H1 (cell line): ENCODE measurements at regions not wholly inside any gene's neighbourhood (a gene's known extent, or its start where the extent isn't known, plus 50 kb on each side); places are given as distances from the start of the nearest gene placed in this dataset.

Experiments
- CTCF ChIA-PET: fragments of 300-600 bp; sonication (Branson Sonifier 250); formaldehyde crosslinking; loops from one replicate; lab custom pipeline; 2021; ENCODE audit not compliant: partially characterized antibody; lab: Charles Lee
- POLR2A ChIA-PET: fragments of 300-600 bp; sonication (Branson Sonifier 250); formaldehyde crosslinking; loops from one replicate; lab custom pipeline; 2021; ENCODE audit warnings: inconsistent platforms; ENCODE audit not compliant: partially characterized antibody; lab: Charles Lee
- DNase-seq, 2 experiments: peaks; one replicate each; pipeline versions ENCODE4 v3.0.0 to v3.0.0-alpha.2; 2010 to 2022; ENCODE audit warnings: low spot score in 2 of 2, low read depth in 1 of 2, mixed read lengths in 1 of 2
- FAIRE-seq: peaks from 2 replicates; lab custom pipeline; 2011; peaks lifted over from hg19 to GRCh38; lab: Jason Lieb, UNC
- H2AFZ ChIP-seq: 2 replicates; pipeline ENCODE4 v1.8.1; 2012; ENCODE audit warnings: low read length, inconsistent platforms
- H2AK5ac ChIP-seq: 2 replicates; pipeline ENCODE4 v1.6.1; 2013; ENCODE audit warnings: low read depth, low read length
- H2BK120ac ChIP-seq: replicated peaks from 2 replicates; pipeline ENCODE3; 2013; ENCODE audit warnings: low read depth, low read length, inconsistent platforms
- H2BK12ac ChIP-seq: 2 replicates; pipeline ENCODE4 v1.6.1; 2013; ENCODE audit warnings: low read depth, low read length
- H2BK15ac ChIP-seq: 2 replicates; pipeline ENCODE4 v1.6.1; 2013; ENCODE audit warnings: low read length
- H2BK20ac ChIP-seq: 2 replicates; pipeline ENCODE4 v1.6.1; 2013; ENCODE audit warnings: low read length
- H2BK5ac ChIP-seq: 2 replicates; pipeline ENCODE4 v1.6.1; 2013; ENCODE audit warnings: low read depth, low read length
- H3K14ac ChIP-seq: 2 replicates; pipeline ENCODE4 v1.6.1; 2013; ENCODE audit warnings: inconsistent platforms; ENCODE audit not compliant: insufficient read length
- H3K18ac ChIP-seq: 2 replicates; pipeline ENCODE4 v1.6.1; 2013; ENCODE audit warnings: low read length; ENCODE audit errors: extremely low read depth
- H3K23ac ChIP-seq: 2 replicates; pipeline ENCODE4 v1.6.1; 2013; ENCODE audit warnings: inconsistent platforms; ENCODE audit not compliant: insufficient read length
- H3K23me2 ChIP-seq: 2 replicates; pipeline ENCODE4 v1.6.1; 2013; ENCODE audit warnings: low read depth, low read length
- H3K27ac ChIP-seq: 2 replicates; pipeline ENCODE4 v1.6.1; 2011; ENCODE audit warnings: low read depth, low read length, inconsistent platforms
- H3K27me3 ChIP-seq, 4 experiments: replicated peaks in 1 of 4; 1 replicate in 1 of 4; 2 replicates in 3 of 4; pipeline versions ENCODE4 v1.6.1 to v1.8.1; 2011 to 2013; ENCODE audit warnings: low read length in 3 of 4, mild to moderate bottlenecking in 3 of 4, inconsistent platforms in 2 of 4, mixed read lengths in 2 of 4, moderate library complexity in 1 of 4; ENCODE audit not compliant: control insufficient read depth in 3 of 4, insufficient read depth in 3 of 4; ENCODE audit errors: extremely low read depth in 1 of 4
- H3K36me3 ChIP-seq, 4 experiments: 2 replicates each; pipeline versions ENCODE4 v1.6.1 to v1.8.1; 2011 to 2013; ENCODE audit warnings: mild to moderate bottlenecking in 4 of 4, low read length in 3 of 4, moderate library complexity in 2 of 4, control low read depth in 1 of 4, inconsistent platforms in 1 of 4; ENCODE audit not compliant: insufficient read depth in 4 of 4, control insufficient read depth in 2 of 4
- H3K4ac ChIP-seq: replicated peaks from 2 replicates; pipeline ENCODE3; 2013; ENCODE audit warnings: low read length, low read depth, mixed read lengths, inconsistent platforms; ENCODE audit not compliant: insufficient read length
- H3K4me1 ChIP-seq, 4 experiments: replicated peaks in 1 of 4; 1 replicate in 1 of 4; 2 replicates in 3 of 4; pipeline versions ENCODE4 v1.6.1 to v1.8.1; 2011 to 2013; ENCODE audit warnings: low read length in 3 of 4, inconsistent platforms in 2 of 4, mixed read lengths in 1 of 4; ENCODE audit not compliant: insufficient read depth in 4 of 4, control insufficient read depth in 3 of 4
- H3K4me2 ChIP-seq, 2 experiments: 2 replicates each; pipeline versions ENCODE4 v1.6.1 to v1.8.1; 2011 to 2013; ENCODE audit warnings: low read depth in 2 of 2, low read length in 2 of 2, control low read depth in 1 of 2, inconsistent platforms in 1 of 2, mild to moderate bottlenecking in 1 of 2; ENCODE audit not compliant: insufficient read depth in 1 of 2
- H3K4me3 ChIP-seq, 4 experiments: fragments of 200-600, 300-600 bp in 1 of 4; sonication (generic), shearing (Covaris generic), sonication (Bioruptor Twin) in 1 of 4; 2 replicates each; pipeline versions ENCODE4 v1.5.1 to v1.8.1; 2011 to 2016; ENCODE audit warnings: low read length in 4 of 4, low read depth in 3 of 4, control low read depth in 2 of 4, inconsistent platforms in 2 of 4, mild to moderate bottlenecking in 2 of 4, mixed read lengths in 1 of 4, moderate library complexity in 1 of 4; ENCODE audit not compliant: insufficient read depth in 2 of 4; ENCODE audit errors: extremely low read depth in 1 of 4
- H3K56ac ChIP-seq: replicated peaks from 2 replicates; pipeline ENCODE3; 2013; ENCODE audit warnings: low read depth, mild to moderate bottlenecking, mixed read lengths, low read length, inconsistent platforms; ENCODE audit not compliant: insufficient read length
- H3K79me1 ChIP-seq: 2 replicates; pipeline ENCODE4 v1.6.1; 2013; ENCODE audit warnings: low read depth, low read length, control low read depth
- H3K79me2 ChIP-seq, 2 experiments: 2 replicates each; pipeline versions ENCODE4 v1.6.1 to v1.8.1; 2012 to 2013; ENCODE audit warnings: low read length in 2 of 2, mild to moderate bottlenecking in 2 of 2, inconsistent platforms in 1 of 2; ENCODE audit not compliant: insufficient read depth in 2 of 2, control insufficient read depth in 1 of 2
- H3K9ac ChIP-seq, 4 experiments: replicated peaks in 1 of 4; 1 replicate in 1 of 4; 2 replicates in 3 of 4; pipeline versions ENCODE4 v1.6.1 to v1.8.1; 2011 to 2013; ENCODE audit warnings: low read depth in 3 of 4, low read length in 3 of 4, control low read depth in 2 of 4, mild to moderate bottlenecking in 2 of 4, moderate library complexity in 2 of 4, inconsistent platforms in 1 of 4; ENCODE audit errors: extremely low read depth in 1 of 4
- H3K9me3 ChIP-seq, 2 experiments: 2 replicates each; pipeline versions ENCODE4 v1.6.1 to v1.8.1; 2012 to 2013; ENCODE audit warnings: mild to moderate bottlenecking in 2 of 2, moderate library complexity in 2 of 2, control low read depth in 1 of 2, inconsistent platforms in 1 of 2, low read depth in 1 of 2, low read length in 1 of 2, mixed read lengths in 1 of 2; ENCODE audit not compliant: insufficient read depth in 2 of 2
- H4K20me1 ChIP-seq, 2 experiments: replicated peaks in 1 of 2; 2 replicates each; pipeline versions ENCODE3 to v1.8.1; 2011 to 2013; ENCODE audit warnings: inconsistent platforms in 2 of 2, low read length in 2 of 2, mild to moderate bottlenecking in 1 of 2; ENCODE audit not compliant: insufficient read depth in 2 of 2, control insufficient read depth in 1 of 2
- H4K5ac ChIP-seq: 2 replicates; pipeline ENCODE4 v1.6.1; 2013; ENCODE audit warnings: low read length, low read depth, mixed read lengths, inconsistent platforms; ENCODE audit not compliant: insufficient read length
- H4K8ac ChIP-seq: 2 replicates; pipeline ENCODE4 v1.8.0; 2013; ENCODE audit warnings: mild to moderate bottlenecking, moderate library complexity, low read length, inconsistent platforms; ENCODE audit not compliant: insufficient read depth; ENCODE audit errors: extremely low read depth
- H4K91ac ChIP-seq: replicated peaks from 2 replicates; pipeline ENCODE3; 2013; ENCODE audit warnings: low read length, mixed read lengths, inconsistent platforms; ENCODE audit not compliant: insufficient read length
- BRCA1 ChIP-seq: IDR thresholded peaks from 2 replicates; pipeline ENCODE4 v1.6.1; 2012; ENCODE audit warnings: low read depth, low read length, improper control_type of control experiment
- CEBPB ChIP-seq: IDR thresholded peaks from 2 replicates; pipeline ENCODE4 v1.6.1; 2012; ENCODE audit warnings: low read depth, low read length
- CHD1 ChIP-seq: IDR thresholded peaks from 2 replicates; pipeline ENCODE4 v1.6.1; 2012; ENCODE audit warnings: low read depth, low read length, improper control_type of control experiment
- CTBP2 ChIP-seq: IDR thresholded peaks from 2 replicates; pipeline ENCODE4 v1.7.0; 2011; ENCODE audit warnings: borderline replicate concordance, mild to moderate bottlenecking, moderate library complexity, mixed read lengths, low read length; ENCODE audit not compliant: insufficient read depth, insufficient read length
- FOSL1 ChIP-seq: IDR thresholded peaks from 2 replicates; pipeline ENCODE4 v1.6.1; 2011; ENCODE audit warnings: mild to moderate bottlenecking, low read depth, low read length, moderate library complexity; ENCODE audit not compliant: insufficient read depth
- NRF1 ChIP-seq: IDR thresholded peaks from 2 replicates; pipeline ENCODE4 v1.6.1; 2011; ENCODE audit warnings: mild to moderate bottlenecking, low read depth, low read length, improper control_type of control experiment
- PHF8 ChIP-seq: fragments of 200-600 bp; sonication (generic); conservative IDR thresholded peaks from 2 replicates; pipeline ENCODE4 v1.7.1; 2012; ENCODE audit warnings: low read depth, mild to moderate bottlenecking, inconsistent platforms, low read length, moderate library complexity
- POLR2A ChIP-seq, 2 experiments: IDR thresholded peaks; 1 replicate in 1 of 2; 2 replicates in 1 of 2; pipeline ENCODE4 v1.6.1; 2011; ENCODE audit warnings: low read depth in 2 of 2, low read length in 2 of 2, mild to moderate bottlenecking in 2 of 2; ENCODE audit errors: control extremely low read depth in 1 of 2
- RNF2 ChIP-seq: fragments of 200-900, 300-1000 bp; sonication (generic); IDR thresholded peaks from 2 replicates; pipeline ENCODE4 v1.7.1; 2016; ENCODE audit warnings: borderline replicate concordance, low read depth, mild to moderate bottlenecking, antibody characterized with exemption, low read length; ENCODE audit not compliant: poor library complexity, severe bottlenecking; ENCODE audit errors: missing control alignments
- SP2 ChIP-seq: IDR thresholded peaks from 2 replicates; pipeline ENCODE4 v1.6.1; 2012; ENCODE audit warnings: mild to moderate bottlenecking, low read length, inconsistent platforms
- SUZ12 ChIP-seq: fragments of 200-600 bp; sonication (generic); IDR thresholded peaks from 2 replicates; pipeline ENCODE4 v1.6.1; 2012; ENCODE audit warnings: mild to moderate bottlenecking, inconsistent platforms, low read length, moderate library complexity, mixed read lengths
- TBP ChIP-seq: IDR thresholded peaks from 2 replicates; pipeline ENCODE4 v1.6.1; 2011; ENCODE audit warnings: low read depth, low read length, improper control_type of control experiment
- WGBS, 2 experiments: shearing (Covaris generic) in 1 of 2; methylation state at CpG; one replicate each; pipeline versions ENCODE4 v1.1.6 to v1.1.7; 2013 to 2015; ENCODE audit warnings: low lambda C conversion rate in 2 of 2, mixed read lengths in 2 of 2, inconsistent platforms in 1 of 2, low coverage in 1 of 2, missing lambda C conversion rate in 1 of 2; ENCODE audit not compliant: insufficient replicate concordance in 2 of 2, insufficient coverage in 1 of 2, insufficient read length in 1 of 2; ENCODE audit errors: extremely low coverage in 1 of 2, missing lambda C conversion rate in 1 of 2; 5-methylcytosine and 5-hydroxymethylcytosine counted together
- TF ChIP-seq, protein P1 (sequence below): IDR thresholded peaks from 2 replicates; pipeline ENCODE4 v1.6.1; 2011; ENCODE audit warnings: low read length, improper control_type of control experiment

DNA sequence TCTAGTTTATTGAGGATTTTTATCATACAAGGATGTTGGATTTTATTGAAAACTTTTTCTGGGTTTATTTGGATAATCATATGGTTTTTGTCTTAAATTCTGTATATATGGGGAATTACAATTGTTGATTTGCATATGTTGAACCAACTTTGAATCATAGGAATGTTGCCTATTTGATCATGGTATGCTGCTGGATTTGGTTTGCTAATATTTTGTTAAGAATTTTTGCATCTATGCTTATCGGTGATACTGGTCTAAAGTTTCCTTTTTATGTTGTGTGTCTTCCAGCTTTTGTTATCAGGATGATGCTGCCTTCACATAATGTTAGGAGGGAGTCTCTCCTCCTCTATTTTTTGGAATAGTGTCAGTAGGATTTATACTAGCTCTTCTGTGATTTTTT, 745.0 kb downstream of the PRELID2 start:
- Histone ChIP-seq H3K36me3 (no peaks in the 10 kb centered on the region), H3K79me2 (no peaks in the 10 kb centered on the region), H2BK5ac (no peak overlapping the region), H3K27ac (no peak overlapping the region), H3K14ac (no peak overlapping the region), H2AFZ (no peak overlapping the region), H4K20me1 (no peaks in the 10 kb centered on the region), H2BK20ac (no peak overlapping the region), H2AK5ac (no peak overlapping the region), H3K9me3 (no peaks in the 10 kb centered on the region), H3K23me2 (no peaks in the 10 kb centered on the region), H3K27me3 (no peaks in the 10 kb centered on the region), H2BK120ac (no peak overlapping the region), H4K8ac (no peak overlapping the region), H3K4me2 (no peak overlapping the region), H3K4ac (no peak overlapping the region), H3K56ac (no peak overlapping the region), H3K9ac (no peak overlapping the region), H3K23ac (no peak overlapping the region), H4K91ac (no peak overlapping the region), H3K18ac (no peak overlapping the region), H3K4me3 (no peak overlapping the region), H3K4me1 (no peaks in the 10 kb centered on the region), H2BK15ac (no peak overlapping the region), H2BK12ac (no peak overlapping the region), H3K79me1 (no peaks in the 10 kb centered on the region), H4K5ac (no peak overlapping the region)
- DNase-seq, result no peak
- FAIRE-seq, result no peak
- POLR2A ChIA-PET, result no interaction called here
- 100% methylated on average over 1 of the region's 1 CpG; no CpG with 5 or more reads in 1 of the 2 experiments for WGBS, 2 experiments
- CTCF ChIA-PET, result interaction anchor here (1.9 kb wide), 1 partner anchor 11 kb away, joined by 4 read pairs; no protein-coding TSS in a partner anchor
- no peak for TF ChIP-seq RNF2
- TF ChIP-seq FOSL1, result no peak
- TF ChIP-seq TBP, result no peak
- TF ChIP-seq BRCA1, result no peak
- no peak for TF ChIP-seq CEBPB
- no peak for TF ChIP-seq PHF8
- no peak for TF ChIP-seq NRF1
- TF ChIP-seq, protein P1, sequence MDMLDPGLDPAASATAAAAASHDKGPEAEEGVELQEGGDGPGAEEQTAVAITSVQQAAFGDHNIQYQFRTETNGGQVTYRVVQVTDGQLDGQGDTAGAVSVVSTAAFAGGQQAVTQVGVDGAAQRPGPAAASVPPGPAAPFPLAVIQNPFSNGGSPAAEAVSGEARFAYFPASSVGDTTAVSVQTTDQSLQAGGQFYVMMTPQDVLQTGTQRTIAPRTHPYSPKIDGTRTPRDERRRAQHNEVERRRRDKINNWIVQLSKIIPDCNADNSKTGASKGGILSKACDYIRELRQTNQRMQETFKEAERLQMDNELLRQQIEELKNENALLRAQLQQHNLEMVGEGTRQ, result no peak
- TF ChIP-seq CTBP2, result no peak
- no peak for TF ChIP-seq SUZ12
- no peak for TF ChIP-seq SP2
- no peak for TF ChIP-seq POLR2A (IDR thresholded peaks at IDR 0.05; ENCODE audit: control extremely low read depth in 1 of 2, low read depth in 2 of 2, low read length in 2 of 2)
- no peak for TF ChIP-seq CHD1
